ENCODE measurements at regions not wholly inside any gene's neighbourhood (a gene's known extent, or its start where the extent isn't known, plus 50 kb on each side); places are given as distances from the start of the nearest gene placed in this dataset.
"Not testable (repeated sequence)": the region's sequence is repeated elsewhere in the genome, so short reads cannot be mapped to it uniquely, and the experiment has no call there.

- 81% methylated on average over 9 of the region's 9 CpGs for WGBS (ENCODE audit: insufficient coverage, low coverage, low lambda C conversion rate, missing lambda C conversion rate)
- Histone ChIP-seq H3K4me1 (no peaks in the 10 kb centered on the region), H3K27ac (no peak overlapping the region), H3K27me3 (no peaks in the 10 kb centered on the region), H3K36me3 (no peaks in the 10 kb centered on the region), H3K4me3 (no peak overlapping the region), H3K9me3 (no peaks in the 10 kb centered on the region)
- intact Hi-C loops (cut with DNase I) = no loop called here
- TF ChIP-seq POLR2A (IDR thresholded peaks at IDR 0.05) (no peak), CTCF (IDR thresholded peaks at IDR 0.05) (no peak)
- ATAC-seq = no peak
- no peak for DNase-seq
Observed at GRCh38 chr11:123338997-123339752, 90.9 kb upstream of the GRAMD1B start.

GRCh38 chr11:123338266-123338800 lies 91.7 kb upstream of the GRAMD1B start:
- TF ChIP-seq POLR2A (IDR thresholded peaks at IDR 0.05) (no peak), CTCF (IDR thresholded peaks at IDR 0.05) (no peak)
- Histone ChIP-seq H3K27ac (no peak overlapping the region), H3K36me3 (no peaks in the 10 kb centered on the region), H3K27me3 (no peaks in the 10 kb centered on the region), H3K4me1 (no peaks in the 10 kb centered on the region), H3K9me3 (no peaks in the 10 kb centered on the region), H3K4me3 (no peak overlapping the region)
- intact Hi-C loops (cut with DNase I) = no loop called here
- DNase-seq = no peak
- 66% methylated on average over 6 of the region's 6 CpGs for WGBS (ENCODE audit: insufficient coverage, low coverage, low lambda C conversion rate, missing lambda C conversion rate)
- ATAC-seq = no peak

- 46% methylated on average over 3 of the region's 4 CpGs for WGBS (ENCODE audit: insufficient coverage, low coverage, low lambda C conversion rate, missing lambda C conversion rate)
Observed at GRCh38 chr11:123334925-123335324, 95.1 kb upstream of the GRAMD1B start.

GRCh38 chr11:123332577-123332976 lies 97.5 kb upstream of the GRAMD1B start:
- H3K27me3 ChIP-seq; intact Hi-C loops (cut with DNase I); H3K4me1 ChIP-seq; ATAC-seq; H3K36me3 ChIP-seq; H3K27ac ChIP-seq; DNase-seq; H3K4me3 ChIP-seq; H3K9me3 ChIP-seq: not testable (repeated sequence)
- WGBS (ENCODE audit: insufficient coverage, low coverage, low lambda C conversion rate, missing lambda C conversion rate) = 83% methylated on average over 1 of the region's 1 CpG

More at GRCh38 chr11:123334925-123335324, 95.1 kb upstream of the GRAMD1B start:
- TF ChIP-seq POLR2A (IDR thresholded peaks at IDR 0.05) (no peak), CTCF (IDR thresholded peaks at IDR 0.05) (no peak)
- Histone ChIP-seq H3K36me3 (no peaks in the 10 kb centered on the region), H3K4me1 (no peaks in the 10 kb centered on the region), H3K4me3 (no peak overlapping the region), H3K27me3 (no peaks in the 10 kb centered on the region), H3K27ac (no peak overlapping the region), H3K9me3 (no peaks in the 10 kb centered on the region)
- DNase-seq = no peak
- ATAC-seq = no peak
- intact Hi-C loops (cut with DNase I) = no loop called here

GRCh38 chr11:123330948-123331347 lies 99.1 kb upstream of the GRAMD1B start:
- Histone ChIP-seq H3K9me3 (no peaks in the 10 kb centered on the region), H3K36me3 (no peaks in the 10 kb centered on the region), H3K27me3 (no peaks in the 10 kb centered on the region), H3K4me3 (no peak overlapping the region), H3K4me1 (no peaks in the 10 kb centered on the region), H3K27ac (no peak overlapping the region)
- DNase-seq = no peak
- WGBS (ENCODE audit: insufficient coverage, low coverage, low lambda C conversion rate, missing lambda C conversion rate) = 51% methylated on average over 2 of the region's 2 CpGs
- no peak for ATAC-seq
- intact Hi-C loops (cut with DNase I) = no loop called here
- TF ChIP-seq CTCF (IDR thresholded peaks at IDR 0.05) (no peak), POLR2A (IDR thresholded peaks at IDR 0.05) (no peak)
